Liver (tissue), 7 donors: ENCODE measurements at regions not wholly inside any gene's neighbourhood (a gene's known extent, or its start where the extent isn't known, plus 50 kb on each side); places are given as distances from the start of the nearest gene placed in this dataset.

Experiments
- DNase-seq: peaks from one replicate; pipeline ENCODE4 v3.0.0-alpha.2; 2017; ENCODE audit warnings: low spot score
- H3K27ac ChIP-seq, 2 donors: one replicate each; pipeline ENCODE4 v1.7.0; 2013; ENCODE audit warnings: inconsistent platforms in 2 of 2, low read length in 2 of 2, control low read depth in 1 of 2, low read depth in 1 of 2, mild to moderate bottlenecking in 1 of 2
- H3K27me3 ChIP-seq, 4 donors: one replicate each; pipeline versions ENCODE4 v1.6.1 to v1.7.0; 2013; ENCODE audit warnings: low read length in 3 of 4, inconsistent platforms in 1 of 4, mild to moderate bottlenecking in 1 of 4, moderate library complexity in 1 of 4; ENCODE audit not compliant: control insufficient read depth in 4 of 4, insufficient read depth in 4 of 4
- H3K36me3 ChIP-seq, 4 donors: one replicate each; pipeline versions ENCODE4 v1.6.1 to v1.7.0; 2013; ENCODE audit warnings: low read length in 3 of 4, mild to moderate bottlenecking in 3 of 4, low read depth in 1 of 4, moderate library complexity in 1 of 4; ENCODE audit not compliant: control insufficient read depth in 4 of 4, insufficient read depth in 3 of 4
- H3K4me1 ChIP-seq, 4 donors: one replicate each; pipeline versions ENCODE4 v1.6.1 to v1.7.0; 2013; ENCODE audit warnings: low read length in 3 of 4, mild to moderate bottlenecking in 3 of 4, moderate library complexity in 1 of 4; ENCODE audit not compliant: control insufficient read depth in 4 of 4, insufficient read depth in 4 of 4
- H3K4me3 ChIP-seq, 3 donors: one replicate each; pipeline versions ENCODE4 v1.6.1 to v1.7.0; 2013; ENCODE audit warnings: low read length in 3 of 3, control low read depth in 1 of 3, low read depth in 1 of 3, mild to moderate bottlenecking in 1 of 3
- H3K9ac ChIP-seq, 2 donors: one replicate each; pipeline ENCODE4 v1.7.0; 2013; ENCODE audit warnings: low read length in 2 of 2, mild to moderate bottlenecking in 2 of 2, moderate library complexity in 2 of 2, control low read depth in 1 of 2, low read depth in 1 of 2
- H3K9me3 ChIP-seq, 4 donors: one replicate each; pipeline versions ENCODE4 v1.6.1 to v1.7.0; 2013; ENCODE audit warnings: low read length in 3 of 4; ENCODE audit not compliant: control insufficient read depth in 4 of 4
- EGR1 ChIP-seq, 2 donors: IDR thresholded peaks; 2 replicates each; pipeline ENCODE4 v1.6.1; 2016 to 2018; ENCODE audit warnings: antibody characterized with exemption in 2 of 2, low read depth in 2 of 2
- FOXA2 ChIP-seq: IDR thresholded peaks from 2 replicates; pipeline ENCODE4 v1.6.1; 2016; ENCODE audit warnings: antibody characterized with exemption
- GABPA ChIP-seq, 2 donors: IDR thresholded peaks in 1 of 2; conservative IDR thresholded peaks in 1 of 2; 2 replicates each; pipeline ENCODE4 v1.6.1; 2016; ENCODE audit warnings: antibody characterized with exemption in 2 of 2, mild to moderate bottlenecking in 1 of 2, moderate library complexity in 1 of 2
- HNF4G ChIP-seq: IDR thresholded peaks from 2 replicates; pipeline ENCODE4 v1.6.1; 2016; ENCODE audit warnings: antibody characterized with exemption
- JUND ChIP-seq, 2 donors: IDR thresholded peaks; 2 replicates each; pipeline ENCODE4 v1.6.1; 2016; ENCODE audit warnings: antibody characterized with exemption in 2 of 2
- NR2F2 ChIP-seq: IDR thresholded peaks from 2 replicates; pipeline ENCODE4 v1.6.1; 2016; ENCODE audit warnings: antibody characterized with exemption
- RAD21 ChIP-seq, 2 donors: IDR thresholded peaks; 2 replicates each; pipeline ENCODE4 v1.6.1; 2016; ENCODE audit warnings: antibody characterized with exemption in 2 of 2, mild to moderate bottlenecking in 2 of 2
- REST ChIP-seq: IDR thresholded peaks from 2 replicates; pipeline ENCODE4 v1.6.1; 2016; ENCODE audit warnings: antibody characterized with exemption, mild to moderate bottlenecking
- RXRA ChIP-seq, 2 donors: IDR thresholded peaks; 2 replicates each; pipeline ENCODE4 v1.6.1; 2017 to 2018; ENCODE audit warnings: antibody characterized with exemption in 2 of 2, mild to moderate bottlenecking in 1 of 2
- SP1 ChIP-seq: IDR thresholded peaks from 2 replicates; pipeline ENCODE4 v1.6.1; 2018; ENCODE audit warnings: antibody characterized with exemption, mild to moderate bottlenecking
- YY1 ChIP-seq: IDR thresholded peaks from 2 replicates; pipeline ENCODE4 v1.6.1; 2016; ENCODE audit warnings: antibody characterized with exemption, mild to moderate bottlenecking
- ZBTB33 ChIP-seq: IDR thresholded peaks from 2 replicates; pipeline ENCODE4 v1.6.1; 2016; ENCODE audit warnings: antibody characterized with exemption
- WGBS: extraction: QIAGEN DNeasy Blood & Tissue Kit; methylation state at CpG from one replicate; pipeline ENCODE4 v1.1.7; 2013; 5-methylcytosine and 5-hydroxymethylcytosine counted together
- TF ChIP-seq, protein P1 (sequence below): IDR thresholded peaks from 2 replicates; pipeline ENCODE4 v1.6.1; 2016; ENCODE audit warnings: antibody characterized with exemption
- donor health status: healthy.
- donor health status: healthy.
- donor health status: healthy.
- donor health status: healthy.

- WGBS, result 65% methylated on average over 1 of the region's 1 CpG
- no peak for TF ChIP-seq RXRA (IDR thresholded peaks at IDR 0.05)
- H3K4me1 ChIP-seq, result no peaks in the 10 kb centered on the region
- DNase-seq, result no peak
- H3K4me3 ChIP-seq, result no peak overlapping the region
- peaks cover 0 to 3% (median 0%) of the 10 kb centered on the region in 4 donors for H3K27me3 ChIP-seq
- peaks cover 0 to 3% (median 0%) of the 10 kb centered on the region in 4 donors for H3K9me3 ChIP-seq
- H3K36me3 ChIP-seq, result no peaks in the 10 kb centered on the region
- no peak overlapping the region for H3K27ac ChIP-seq
- no peak overlapping the region for H3K9ac ChIP-seq
Observed at GRCh38 chr3:27010834-27011233, 358.3 kb downstream of the NEK10 start.

DNA sequence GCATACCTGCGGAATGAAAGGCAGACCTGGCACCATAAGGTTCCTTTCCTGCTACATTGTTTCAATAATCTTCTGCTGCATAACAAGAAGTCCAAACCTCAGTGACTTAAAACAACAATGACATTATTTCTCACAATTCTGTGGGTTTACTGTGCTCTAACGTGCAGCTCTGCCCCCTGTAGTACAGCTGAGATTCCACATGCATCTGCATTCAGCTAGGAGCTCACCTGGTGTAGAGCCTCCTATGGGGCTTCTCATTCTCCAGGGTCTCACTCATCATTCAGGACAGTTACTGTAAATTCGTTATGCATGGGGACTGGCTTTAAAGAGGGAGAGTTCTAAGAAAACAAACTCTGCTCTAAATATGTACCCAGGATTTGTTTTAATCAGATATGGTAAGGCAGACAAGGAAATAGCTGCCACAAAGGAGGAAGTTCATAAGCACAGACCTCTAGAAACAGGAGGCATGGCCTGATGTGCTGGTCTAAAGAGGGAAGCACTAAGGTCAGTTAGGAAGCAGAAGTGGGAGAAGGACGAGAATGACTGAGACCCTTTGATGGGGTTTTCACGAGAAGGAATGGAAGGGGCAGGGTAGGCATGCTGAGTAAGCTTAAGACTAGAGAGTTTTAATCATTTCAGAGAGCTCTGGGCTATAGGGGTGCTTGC is 347.0 kb downstream of the NEK10 start:
- no peak overlapping the region for H3K9ac ChIP-seq
- no peaks in the 10 kb centered on the region for H3K36me3 ChIP-seq
- H3K9me3 ChIP-seq, result no peaks in the 10 kb centered on the region
- no peak overlapping the region for H3K27ac ChIP-seq
- no peak for DNase-seq
- no peaks in the 10 kb centered on the region for H3K4me1 ChIP-seq
- no peak overlapping the region for H3K4me3 ChIP-seq
- H3K27me3 ChIP-seq, result peaks cover 0 to 3% (median 0%) of the 10 kb centered on the region in 4 donors
- 47% methylated on average over 5 of the region's 5 CpGs for WGBS
- no peak for TF ChIP-seq YY1
- TF ChIP-seq HNF4G, result no peak
- no peak for TF ChIP-seq RAD21 (IDR thresholded peaks at IDR 0.05)
- no peak for TF ChIP-seq EGR1 (IDR thresholded peaks at IDR 0.05; ENCODE audit: low read depth in 2 of 2)
- no peak for TF ChIP-seq ZBTB33
- TF ChIP-seq FOXA2, result no peak

GRCh38 chr3:27024493-27024892 is 344.7 kb downstream of the NEK10 start:
- WGBS, result 56% methylated on average over 1 of the region's 1 CpG
- Histone ChIP-seq H3K36me3 (no peaks in the 10 kb centered on the region), H3K4me1 (no peaks in the 10 kb centered on the region), H3K27ac (no peak overlapping the region), H3K27me3 (peaks cover 0 to 3% (median 0%) of the 10 kb centered on the region in 4 donors), H3K9me3 (no peaks in the 10 kb centered on the region), H3K4me3 (no peak overlapping the region), H3K9ac (no peak overlapping the region)
- no peak for TF ChIP-seq NR2F2
- TF ChIP-seq GABPA (IDR thresholded peaks at IDR 0.05 in 1 of 2, conservative IDR thresholded peaks at IDR 0.05 in 1 of 2), result no peak
- no peak for TF ChIP-seq SP1
- no peak for TF ChIP-seq RXRA (IDR thresholded peaks at IDR 0.05)
- no peak for TF ChIP-seq FOXA2
- no peak for TF ChIP-seq REST
- TF ChIP-seq HNF4G, result no peak
- TF ChIP-seq, protein P1, sequence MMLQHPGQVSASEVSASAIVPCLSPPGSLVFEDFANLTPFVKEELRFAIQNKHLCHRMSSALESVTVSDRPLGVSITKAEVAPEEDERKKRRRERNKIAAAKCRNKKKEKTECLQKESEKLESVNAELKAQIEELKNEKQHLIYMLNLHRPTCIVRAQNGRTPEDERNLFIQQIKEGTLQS, result no peak
- TF ChIP-seq JUND (IDR thresholded peaks at IDR 0.05), result no peak
- no peak for DNase-seq
